ENCODE measurements at regions not wholly inside any gene's neighbourhood (a gene's known extent, or its start where the extent isn't known, plus 50 kb on each side); places are given as distances from the start of the nearest gene placed in this dataset.

DNA sequence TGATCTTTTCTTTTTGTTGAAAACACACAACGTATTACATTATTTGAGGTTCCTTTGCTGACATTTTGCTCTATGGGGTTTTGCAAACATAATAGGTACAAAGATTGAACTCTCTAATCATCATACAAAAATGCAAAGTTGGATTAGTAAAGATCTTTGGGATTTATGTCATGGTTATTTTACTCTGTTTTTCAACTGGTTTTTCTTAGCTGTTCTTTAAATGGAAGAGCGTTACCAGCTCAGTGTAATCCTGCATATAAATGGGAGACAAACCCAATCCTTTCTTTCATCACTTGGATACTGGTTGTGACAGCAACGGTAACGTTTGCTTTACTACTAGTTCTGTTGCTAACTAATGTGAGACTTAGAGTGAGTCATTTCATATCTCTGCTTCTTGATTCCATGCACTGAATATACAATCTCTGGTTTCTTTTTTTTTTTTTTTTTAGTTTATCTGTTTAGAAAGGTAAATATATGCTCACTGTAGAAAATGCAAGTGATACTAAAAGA, 104.9 kb upstream of the NOVA1 start:
- Histone ChIP-seq H3K4me3 (no peak overlapping the region), H3K27me3 (ENCODE audit: low read depth) (no peaks in the 10 kb centered on the region), H3K4me1 (no peaks in the 10 kb centered on the region), H3K9me3 (no peaks in the 10 kb centered on the region), H3K36me3 (no peaks in the 10 kb centered on the region), H3K27ac (no peak overlapping the region)
- ATAC-seq, result no peak
- no peak for DNase-seq
- intact Hi-C loops (cut with DNase I), result no loop called here
- TF ChIP-seq CTCF (IDR thresholded peaks at IDR 0.05), result no peak

DNA sequence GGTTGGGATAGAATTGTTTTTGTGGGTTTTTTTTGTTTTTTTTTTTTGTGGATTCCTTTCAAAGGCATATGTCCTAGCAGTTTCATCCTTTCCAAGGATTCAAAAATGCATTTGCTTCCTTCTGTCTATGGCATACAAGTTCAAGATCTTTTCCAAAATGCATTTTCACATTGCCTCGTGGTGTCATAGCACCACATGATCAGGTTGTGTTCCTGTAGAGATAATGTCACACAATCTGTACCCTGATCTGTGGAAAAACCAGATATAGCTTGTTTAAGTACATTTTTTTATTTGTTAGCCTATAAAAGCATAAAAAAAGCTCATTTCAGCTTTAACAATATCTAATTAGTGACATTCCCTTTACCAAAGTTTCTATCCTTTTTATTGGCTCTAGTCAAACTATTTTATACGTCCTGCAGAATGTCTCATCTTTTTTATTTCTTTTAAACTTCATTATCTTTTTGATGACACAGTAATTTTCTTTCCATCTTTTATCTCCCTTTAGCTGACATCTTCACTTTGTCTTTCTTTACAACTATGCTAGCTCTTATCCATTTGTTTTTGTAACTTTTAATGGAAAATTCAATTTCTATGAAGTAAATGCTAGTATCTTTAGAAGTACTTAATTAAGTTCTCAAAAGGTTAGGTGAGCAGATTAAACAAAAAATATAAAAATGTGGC, 106.0 kb upstream of the NOVA1 start:
- H3K27me3 ChIP-seq (ENCODE audit: low read depth), result no peaks in the 10 kb centered on the region
- intact Hi-C loops (cut with DNase I), result no loop called here
- H3K36me3 ChIP-seq, result no peaks in the 10 kb centered on the region
- DNase-seq (no peak), ATAC-seq (no peak)
- no peak for TF ChIP-seq CTCF (IDR thresholded peaks at IDR 0.05)
- H3K9me3 ChIP-seq, result no peaks in the 10 kb centered on the region
- H3K27ac ChIP-seq, result no peak overlapping the region
- no peak overlapping the region for H3K4me3 ChIP-seq
- no peaks in the 10 kb centered on the region for H3K4me1 ChIP-seq

GRCh38 chr14:26707234-26707633, 109.4 kb upstream of the NOVA1 start:
- no peaks in the 10 kb centered on the region for H3K36me3 ChIP-seq
- no peaks in the 10 kb centered on the region for H3K4me1 ChIP-seq
- no peak overlapping the region for H3K27ac ChIP-seq
- H3K27me3 ChIP-seq (ENCODE audit: low read depth), result no peaks in the 10 kb centered on the region
- no peak for TF ChIP-seq CTCF (IDR thresholded peaks at IDR 0.05)
- H3K9me3 ChIP-seq, result no peaks in the 10 kb centered on the region
- DNase-seq (no peak), ATAC-seq (no peak)
- H3K4me3 ChIP-seq, result no peak overlapping the region
- intact Hi-C loops (cut with DNase I), result no loop called here

DNA sequence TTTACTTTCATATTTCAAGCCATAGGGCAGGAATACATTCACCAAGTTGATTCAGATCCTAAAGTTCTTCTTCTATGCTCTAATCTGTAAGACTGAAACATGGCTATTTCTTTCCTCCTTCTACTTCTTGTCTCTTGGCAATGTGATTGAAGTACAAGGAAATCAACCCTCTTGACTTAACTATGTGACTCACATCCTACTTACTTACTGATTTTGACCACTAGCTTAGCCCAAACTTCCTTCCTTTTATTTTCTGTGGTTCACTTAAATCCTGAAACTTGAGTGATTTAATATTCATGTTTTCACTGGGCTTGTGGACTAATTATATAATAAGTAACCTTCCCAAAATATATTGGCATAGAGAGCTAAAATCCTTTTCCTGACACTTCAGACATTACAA, 111.2 kb upstream of the NOVA1 start:
- no peak overlapping the region for H3K27ac ChIP-seq
- H3K4me3 ChIP-seq, result no peak overlapping the region
- H3K27me3 ChIP-seq (ENCODE audit: low read depth), result no peaks in the 10 kb centered on the region
- no peaks in the 10 kb centered on the region for H3K4me1 ChIP-seq
- no peaks in the 10 kb centered on the region for H3K9me3 ChIP-seq
- ATAC-seq, result peak in 1 of 2 donors; percentile 85
- no peak for DNase-seq
- no peaks in the 10 kb centered on the region for H3K36me3 ChIP-seq
- intact Hi-C loops (cut with DNase I), result no loop called here
- TF ChIP-seq CTCF (IDR thresholded peaks at IDR 0.05), result no peak

GRCh38 chr14:26719514-26719913, 121.7 kb upstream of the NOVA1 start:
- no peak overlapping the region for H3K27ac ChIP-seq
- no peak overlapping the region for H3K4me3 ChIP-seq
- DNase-seq, result no peak
- intact Hi-C loops (cut with DNase I), result no loop called here
- no peaks in the 10 kb centered on the region for H3K36me3 ChIP-seq
- no peaks in the 10 kb centered on the region for H3K27me3 ChIP-seq (ENCODE audit: low read depth)
- H3K4me1 ChIP-seq, result no peaks in the 10 kb centered on the region
- no peak for TF ChIP-seq CTCF (IDR thresholded peaks at IDR 0.05)
- ATAC-seq, result peak in 1 of 2 donors; percentile 41
- H3K9me3 ChIP-seq, result no peaks in the 10 kb centered on the region
